ENCODE measurements at regions not wholly inside any gene's neighbourhood (a gene's known extent, or its start where the extent isn't known, plus 50 kb on each side); places are given as distances from the start of the nearest gene placed in this dataset.

- Histone ChIP-seq H3K27me3 (ENCODE audit: insufficient read depth) (no peaks in the 10 kb centered on the region), H3K36me3 (replicated peaks in 1 of 2; ENCODE audit: control insufficient read depth in 1 of 2, insufficient read depth in 2 of 2, low read length in 1 of 2) (no peaks in the 10 kb centered on the region), H3K9me2 (no peaks in the 10 kb centered on the region), H3K79me2 (ENCODE audit: insufficient read depth) (no peaks in the 10 kb centered on the region), H3K4me1 (ENCODE audit: control insufficient read depth in 1 of 2, insufficient read depth in 2 of 2, low read depth in 1 of 2, low read length in 1 of 2) (peaks cover 0 to 61% of the 10 kb centered on the region in 2 experiments; a peak in 2 of 4 replicates), H4K20me1 (ENCODE audit: insufficient read depth) (no peaks in the 10 kb centered on the region), H3F3A (replicated peaks; ENCODE audit: insufficient read depth) (no peaks in the 10 kb centered on the region), H3K27ac (ENCODE audit: low read depth in 2 of 2, low read length in 1 of 2) (no peak overlapping the region), H3K9ac (no peak overlapping the region), H2AFZ (ENCODE audit: low read depth) (no peak overlapping the region), H3K9me3 (no peaks in the 10 kb centered on the region), H3K4me3 (ENCODE audit: low read depth in 2 of 2, low read length in 1 of 2) (no peak overlapping the region), H3K4me2 (no peak overlapping the region)
- WGBS (ENCODE audit: low lambda C conversion rate), result 37% methylated on average over 6 of the region's 9 CpGs
- DNase-seq, result no peak
- ChIA-PET POLR2A (interaction anchor here (0.6 to 1.9 kb wide), 3 partner anchors 10 to 391 kb away, joined by 3 to 6 read pairs (median 4); no protein-coding TSS in a partner anchor), CTCF (interaction anchor here (0.5 to 9.7 kb wide), 18 partner anchors 10 to 692 kb away, joined by 3 to 83 read pairs (median 4); partner anchors contain the start of gene MYCN)
- no peak for TF ChIP-seq EZH2phosphoT487 (IDR thresholded peaks at IDR 0.05; ENCODE audit: borderline replicate concordance, low read depth)
- TF ChIP-seq, protein P1, sequence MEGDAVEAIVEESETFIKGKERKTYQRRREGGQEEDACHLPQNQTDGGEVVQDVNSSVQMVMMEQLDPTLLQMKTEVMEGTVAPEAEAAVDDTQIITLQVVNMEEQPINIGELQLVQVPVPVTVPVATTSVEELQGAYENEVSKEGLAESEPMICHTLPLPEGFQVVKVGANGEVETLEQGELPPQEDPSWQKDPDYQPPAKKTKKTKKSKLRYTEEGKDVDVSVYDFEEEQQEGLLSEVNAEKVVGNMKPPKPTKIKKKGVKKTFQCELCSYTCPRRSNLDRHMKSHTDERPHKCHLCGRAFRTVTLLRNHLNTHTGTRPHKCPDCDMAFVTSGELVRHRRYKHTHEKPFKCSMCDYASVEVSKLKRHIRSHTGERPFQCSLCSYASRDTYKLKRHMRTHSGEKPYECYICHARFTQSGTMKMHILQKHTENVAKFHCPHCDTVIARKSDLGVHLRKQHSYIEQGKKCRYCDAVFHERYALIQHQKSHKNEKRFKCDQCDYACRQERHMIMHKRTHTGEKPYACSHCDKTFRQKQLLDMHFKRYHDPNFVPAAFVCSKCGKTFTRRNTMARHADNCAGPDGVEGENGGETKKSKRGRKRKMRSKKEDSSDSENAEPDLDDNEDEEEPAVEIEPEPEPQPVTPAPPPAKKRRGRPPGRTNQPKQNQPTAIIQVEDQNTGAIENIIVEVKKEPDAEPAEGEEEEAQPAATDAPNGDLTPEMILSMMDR (IDR thresholded peaks at IDR 0.05), result no peak
- TF ChIP-seq TAF1 (IDR thresholded peaks at IDR 0.05; ENCODE audit: borderline replicate concordance, low read depth, low read length), result no peak
- TF ChIP-seq SIN3A (IDR thresholded peaks at IDR 0.05; ENCODE audit: borderline replicate concordance, low read depth, low read length), result no peak
- TF ChIP-seq TCF12 (IDR thresholded peaks at IDR 0.05), result no peak
- no peak for TF ChIP-seq ELF1 (IDR thresholded peaks at IDR 0.05)
- no peak for TF ChIP-seq IRF3 (IDR thresholded peaks at IDR 0.05; ENCODE audit: low read depth, low read length)
- no peak for TF ChIP-seq MXI1 (IDR thresholded peaks at IDR 0.05; ENCODE audit: low read depth, low read length)
- TF ChIP-seq YY1 (IDR thresholded peaks at IDR 0.05; ENCODE audit: low read depth), result no peak
- no peak for TF ChIP-seq POLR2AphosphoS5 (IDR thresholded peaks at IDR 0.05; ENCODE audit: low read depth, low read length)
- no peak for TF ChIP-seq FOXJ3 (CRISPR knock-in tag; IDR thresholded peaks at IDR 0.05)
- TF ChIP-seq FOSL2 (IDR thresholded peaks at IDR 0.05; ENCODE audit: borderline replicate concordance, low read depth), result no peak
- TF ChIP-seq FOXM1 (IDR thresholded peaks at IDR 0.05; ENCODE audit: low read depth), result no peak
- no peak for TF ChIP-seq RXRA (IDR thresholded peaks at IDR 0.05; ENCODE audit: borderline replicate concordance, low read depth)
- TF ChIP-seq PBX3 (IDR thresholded peaks at IDR 0.05), result no peak
- TF ChIP-seq EP300 (IDR thresholded peaks at IDR 0.05; ENCODE audit: borderline replicate concordance in 1 of 2, low read depth in 1 of 2, low read length in 1 of 2), result no peak
- no peak for TF ChIP-seq GATA2 (CRISPR knock-in tag; IDR thresholded peaks at IDR 0.05)
These were observed 344.4 kb downstream of the CYRIA start for GRCh38 chr2:16321256-16321655.
